Neural cell (in vitro differentiated cells): ENCODE measurements at regions not wholly inside any gene's neighbourhood (a gene's known extent, or its start where the extent isn't known, plus 50 kb on each side); places are given as distances from the start of the nearest gene placed in this dataset.

ENCODE experiments used
- H2AFZ ChIP-seq: fragments of 200-600, 300-800 bp; sonication (generic), shearing (Covaris generic); 2 replicates; pipeline ENCODE4 v1.6.0; 2014; ENCODE audit warnings: low read depth, mild to moderate bottlenecking, antibody characterized with exemption, low read length, moderate library complexity
- H3F3A ChIP-seq: fragments of 200-600 bp; shearing (Covaris generic); 2 replicates; pipeline ENCODE4 v1.6.1; 2016; ENCODE audit warnings: mild to moderate bottlenecking, moderate library complexity, mixed read lengths, antibody characterized with exemption, low read length; ENCODE audit not compliant: insufficient read depth, poor library complexity, severe bottlenecking
- H3K27ac ChIP-seq: fragments of 200-600, 300-800 bp; sonication (generic), shearing (Covaris generic); 2 replicates; pipeline ENCODE4 v1.5.1; 2014; ENCODE audit warnings: mild to moderate bottlenecking, low read length, moderate library complexity
- H3K27me3 ChIP-seq: fragments of 300-800, 200-600 bp; sonication (generic), shearing (Covaris generic); 2 replicates; pipeline ENCODE4 v1.6.0; 2014; ENCODE audit warnings: mild to moderate bottlenecking, low read depth, low read length, moderate library complexity; ENCODE audit not compliant: insufficient read depth
- H3K36me3 ChIP-seq: fragments of 300-800, 200-600 bp; sonication (generic), shearing (Covaris generic); 2 replicates; pipeline ENCODE4 v1.5.1; 2014; ENCODE audit warnings: mild to moderate bottlenecking, antibody characterized with exemption, low read length, moderate library complexity; ENCODE audit not compliant: insufficient read depth
- H3K4me2 ChIP-seq: fragments of 300-800, 200-600 bp; sonication (generic), shearing (Covaris generic); 2 replicates; pipeline ENCODE4 v1.6.0; 2014; ENCODE audit warnings: mild to moderate bottlenecking, low read length
- H3K4me3 ChIP-seq: fragments of 300-800, 200-600 bp; sonication (generic), shearing (Covaris generic); 2 replicates; pipeline ENCODE4 v1.5.1; 2014; ENCODE audit warnings: mild to moderate bottlenecking, low read length, moderate library complexity
- H3K79me2 ChIP-seq: fragments of 200-600 bp; shearing (Covaris generic); replicated peaks from 2 replicates; pipeline ENCODE4 v1.6.0; 2014; ENCODE audit warnings: mild to moderate bottlenecking, low read length, moderate library complexity; ENCODE audit not compliant: insufficient read depth
- H3K9ac ChIP-seq: fragments of 300-800, 200-600 bp; sonication (generic), shearing (Covaris generic); 2 replicates; pipeline ENCODE4 v1.6.1; 2016; ENCODE audit warnings: mild to moderate bottlenecking, low read length, mixed read lengths
- H3K9me2 ChIP-seq: fragments of 200-600 bp; shearing (Covaris generic); 2 replicates; pipeline ENCODE4 v1.6.1; 2016; ENCODE audit warnings: mild to moderate bottlenecking, low read length, mixed read lengths; ENCODE audit not compliant: insufficient read depth
- H3K9me3 ChIP-seq: fragments of 200-600, 300-800 bp; sonication (generic), shearing (Covaris generic); 2 replicates; pipeline ENCODE4 v1.6.1; 2016; ENCODE audit warnings: mild to moderate bottlenecking, mixed run types, low read length, moderate library complexity, mixed read lengths
- H4K20me1 ChIP-seq: fragments of 200-600 bp; shearing (Covaris generic); 2 replicates; pipeline ENCODE4 v1.6.1; 2016; ENCODE audit warnings: mild to moderate bottlenecking, mixed run types; ENCODE audit not compliant: insufficient read depth
- EP300 ChIP-seq: fragments of 450-650 bp; conservative IDR thresholded peaks from 2 replicates; pipeline ENCODE4 v1.6.1; 2014; ENCODE audit warnings: antibody characterized with exemption, mild to moderate bottlenecking, moderate library complexity; ENCODE audit not compliant: poor library complexity, severe bottlenecking
- EZH2 ChIP-seq: fragments of 200-600, 300-800 bp; shearing (Covaris generic), sonication (generic); IDR thresholded peaks from 2 replicates; pipeline ENCODE4 v1.6.1; 2014; ENCODE audit warnings: antibody characterized with exemption, low read length, borderline replicate concordance, mild to moderate bottlenecking; ENCODE audit not compliant: insufficient read depth, poor library complexity, severe bottlenecking
- MXI1 ChIP-seq: fragments of 450-650 bp; conservative IDR thresholded peaks from 2 replicates; pipeline ENCODE4 v1.6.1; 2014; ENCODE audit warnings: antibody characterized with exemption, mild to moderate bottlenecking; ENCODE audit not compliant: poor library complexity, severe bottlenecking
- POLR2AphosphoS5 ChIP-seq: IDR thresholded peaks from 2 replicates; pipeline ENCODE4 v1.6.1; 2012
- RAD21 ChIP-seq: fragments of 450-650 bp; conservative IDR thresholded peaks from 2 replicates; pipeline ENCODE4 v1.6.1; 2014; ENCODE audit warnings: antibody characterized with exemption, mild to moderate bottlenecking, moderate library complexity
- SMC3 ChIP-seq: fragments of 450-650 bp; conservative IDR thresholded peaks from 2 replicates; pipeline ENCODE4 v1.6.1; 2014; ENCODE audit warnings: antibody characterized with exemption, mild to moderate bottlenecking, moderate library complexity; ENCODE audit not compliant: poor library complexity
- TAF1 ChIP-seq: IDR thresholded peaks from 2 replicates; pipeline ENCODE4 v1.6.1; 2012; ENCODE audit warnings: low read depth
- TF ChIP-seq, protein P1 (sequence below): fragments of 450-650 bp; IDR thresholded peaks from 2 replicates; pipeline ENCODE4 v1.5.1; 2014; ENCODE audit warnings: antibody characterized with exemption, mild to moderate bottlenecking, moderate library complexity; ENCODE audit not compliant: poor library complexity, severe bottlenecking
- TF ChIP-seq, protein P2 (sequence below): IDR thresholded peaks from 2 replicates; pipeline ENCODE4 v1.6.1; 2012; ENCODE audit warnings: borderline replicate concordance

DNA sequence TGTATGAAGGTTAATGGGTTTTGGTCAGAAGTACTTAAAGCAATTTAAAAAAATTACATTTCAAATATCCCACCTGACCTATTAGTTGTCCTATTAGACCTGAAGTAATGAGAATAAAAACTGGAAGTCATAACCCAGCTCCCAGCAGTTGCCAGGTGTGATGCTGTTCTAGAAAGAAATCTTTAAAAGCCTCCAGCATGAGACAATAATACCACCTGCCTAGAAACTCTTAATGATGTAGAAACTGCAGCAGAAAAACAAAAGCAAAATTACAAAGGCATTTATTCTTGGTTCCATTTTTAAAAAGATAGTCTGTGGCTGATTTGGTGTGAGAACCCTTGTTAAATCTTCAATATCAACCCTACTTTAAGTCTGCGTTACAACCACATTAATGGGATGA, 1137.7 kb upstream of the TENM3 start:
- Histone ChIP-seq H3K36me3 (no peaks in the 10 kb centered on the region), H3K4me2 (no peak overlapping the region), H3K9me2 (no peaks in the 10 kb centered on the region), H3K27ac (no peak overlapping the region), H3K9ac (no peak overlapping the region), H3K9me3 (no peaks in the 10 kb centered on the region), H3K79me2 (no peaks in the 10 kb centered on the region), H3K27me3 (no peaks in the 10 kb centered on the region), H4K20me1 (no peaks in the 10 kb centered on the region), H3F3A (no peaks in the 10 kb centered on the region), H3K4me3 (no peak overlapping the region), H2AFZ (no peak overlapping the region)
- TF ChIP-seq EP300 (no peak), MXI1 (no peak), SMC3 (no peak), EZH2 (no peak), TAF1 (no peak), RAD21 (no peak), POLR2AphosphoS5 (no peak)
- TF ChIP-seq, protein P1, sequence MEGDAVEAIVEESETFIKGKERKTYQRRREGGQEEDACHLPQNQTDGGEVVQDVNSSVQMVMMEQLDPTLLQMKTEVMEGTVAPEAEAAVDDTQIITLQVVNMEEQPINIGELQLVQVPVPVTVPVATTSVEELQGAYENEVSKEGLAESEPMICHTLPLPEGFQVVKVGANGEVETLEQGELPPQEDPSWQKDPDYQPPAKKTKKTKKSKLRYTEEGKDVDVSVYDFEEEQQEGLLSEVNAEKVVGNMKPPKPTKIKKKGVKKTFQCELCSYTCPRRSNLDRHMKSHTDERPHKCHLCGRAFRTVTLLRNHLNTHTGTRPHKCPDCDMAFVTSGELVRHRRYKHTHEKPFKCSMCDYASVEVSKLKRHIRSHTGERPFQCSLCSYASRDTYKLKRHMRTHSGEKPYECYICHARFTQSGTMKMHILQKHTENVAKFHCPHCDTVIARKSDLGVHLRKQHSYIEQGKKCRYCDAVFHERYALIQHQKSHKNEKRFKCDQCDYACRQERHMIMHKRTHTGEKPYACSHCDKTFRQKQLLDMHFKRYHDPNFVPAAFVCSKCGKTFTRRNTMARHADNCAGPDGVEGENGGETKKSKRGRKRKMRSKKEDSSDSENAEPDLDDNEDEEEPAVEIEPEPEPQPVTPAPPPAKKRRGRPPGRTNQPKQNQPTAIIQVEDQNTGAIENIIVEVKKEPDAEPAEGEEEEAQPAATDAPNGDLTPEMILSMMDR: no peak
- TF ChIP-seq, protein P2, sequence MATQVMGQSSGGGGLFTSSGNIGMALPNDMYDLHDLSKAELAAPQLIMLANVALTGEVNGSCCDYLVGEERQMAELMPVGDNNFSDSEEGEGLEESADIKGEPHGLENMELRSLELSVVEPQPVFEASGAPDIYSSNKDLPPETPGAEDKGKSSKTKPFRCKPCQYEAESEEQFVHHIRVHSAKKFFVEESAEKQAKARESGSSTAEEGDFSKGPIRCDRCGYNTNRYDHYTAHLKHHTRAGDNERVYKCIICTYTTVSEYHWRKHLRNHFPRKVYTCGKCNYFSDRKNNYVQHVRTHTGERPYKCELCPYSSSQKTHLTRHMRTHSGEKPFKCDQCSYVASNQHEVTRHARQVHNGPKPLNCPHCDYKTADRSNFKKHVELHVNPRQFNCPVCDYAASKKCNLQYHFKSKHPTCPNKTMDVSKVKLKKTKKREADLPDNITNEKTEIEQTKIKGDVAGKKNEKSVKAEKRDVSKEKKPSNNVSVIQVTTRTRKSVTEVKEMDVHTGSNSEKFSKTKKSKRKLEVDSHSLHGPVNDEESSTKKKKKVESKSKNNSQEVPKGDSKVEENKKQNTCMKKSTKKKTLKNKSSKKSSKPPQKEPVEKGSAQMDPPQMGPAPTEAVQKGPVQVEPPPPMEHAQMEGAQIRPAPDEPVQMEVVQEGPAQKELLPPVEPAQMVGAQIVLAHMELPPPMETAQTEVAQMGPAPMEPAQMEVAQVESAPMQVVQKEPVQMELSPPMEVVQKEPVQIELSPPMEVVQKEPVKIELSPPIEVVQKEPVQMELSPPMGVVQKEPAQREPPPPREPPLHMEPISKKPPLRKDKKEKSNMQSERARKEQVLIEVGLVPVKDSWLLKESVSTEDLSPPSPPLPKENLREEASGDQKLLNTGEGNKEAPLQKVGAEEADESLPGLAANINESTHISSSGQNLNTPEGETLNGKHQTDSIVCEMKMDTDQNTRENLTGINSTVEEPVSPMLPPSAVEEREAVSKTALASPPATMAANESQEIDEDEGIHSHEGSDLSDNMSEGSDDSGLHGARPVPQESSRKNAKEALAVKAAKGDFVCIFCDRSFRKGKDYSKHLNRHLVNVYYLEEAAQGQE: no peak

DNA sequence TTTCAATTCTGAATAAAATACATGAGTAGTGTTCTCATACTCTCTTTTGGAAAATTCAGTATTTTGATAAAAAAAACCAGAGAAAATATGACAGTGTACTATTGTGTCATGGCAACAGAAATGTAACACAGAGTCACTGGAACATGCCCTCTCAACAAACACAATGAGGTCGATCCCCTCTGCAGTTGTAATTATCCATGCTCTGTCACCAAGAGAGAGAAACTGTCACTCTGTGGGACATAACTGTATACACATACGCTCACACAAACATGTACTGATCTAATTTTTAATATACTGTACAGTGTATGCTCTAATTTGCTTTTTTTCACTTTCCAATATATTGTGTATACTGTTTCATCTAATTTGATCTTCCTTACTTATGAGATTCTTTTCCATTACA, 1136.8 kb upstream of the TENM3 start:
- H3K9me3 ChIP-seq: no peaks in the 10 kb centered on the region
- no peaks in the 10 kb centered on the region for H3K9me2 ChIP-seq
- no peaks in the 10 kb centered on the region for H3F3A ChIP-seq
- no peak overlapping the region for H3K27ac ChIP-seq
- no peak overlapping the region for H3K4me3 ChIP-seq
- H3K27me3 ChIP-seq: no peaks in the 10 kb centered on the region
- no peaks in the 10 kb centered on the region for H3K79me2 ChIP-seq
- H3K4me2 ChIP-seq: no peak overlapping the region
- no peak for TF ChIP-seq MXI1
- TF ChIP-seq, protein P1: no peak
- TF ChIP-seq SMC3: no peak
- TF ChIP-seq, protein P2: peak; percentile 26
- no peak for TF ChIP-seq RAD21
- TF ChIP-seq TAF1: no peak
- TF ChIP-seq POLR2AphosphoS5: peak; percentile 76
- peak; percentile 86 for TF ChIP-seq EP300
- TF ChIP-seq EZH2: no peak
- H4K20me1 ChIP-seq: no peaks in the 10 kb centered on the region
- H3K9ac ChIP-seq: no peak overlapping the region
- no peak overlapping the region for H2AFZ ChIP-seq
- H3K36me3 ChIP-seq: no peaks in the 10 kb centered on the region
